Neural crest cell (in vitro differentiated cells): ENCODE measurements at regions not wholly inside any gene's neighbourhood (a gene's known extent, or its start where the extent isn't known, plus 50 kb on each side); places are given as distances from the start of the nearest gene placed in this dataset.
"Not testable (repeated sequence)": the region's sequence is repeated elsewhere in the genome, so short reads cannot be mapped to it uniquely, and the experiment has no call there.

Source experiments
- DNase-seq: peaks from one replicate; pipeline ENCODE4 v3.0.0; 2021; ENCODE audit warnings: low read depth, mixed read lengths, low spot score
- H3K27ac Mint-ChIP-seq: one replicate; pipeline ENCODE4 v1.8.0; 2021; ENCODE audit warnings: mild to moderate bottlenecking, mixed read lengths; ENCODE audit not compliant: unreplicated experiment
- H3K27me3 Mint-ChIP-seq: 2 replicates; pipeline ENCODE4 v1.8.0; 2021; ENCODE audit warnings: low read depth, mild to moderate bottlenecking, mixed read lengths
- H3K36me3 Mint-ChIP-seq: 2 replicates; pipeline ENCODE4 v1.8.0; 2021; ENCODE audit warnings: low read depth, mild to moderate bottlenecking, mixed read lengths
- H3K4me1 Mint-ChIP-seq: 2 replicates; pipeline ENCODE4 v1.8.0; 2021; ENCODE audit warnings: mixed read lengths
- H3K4me3 Mint-ChIP-seq: one replicate; pipeline ENCODE4 v1.8.0; 2021; ENCODE audit warnings: mild to moderate bottlenecking, mixed read lengths
- H3K9me3 Mint-ChIP-seq: 2 replicates; pipeline ENCODE4 v1.8.0; 2021; ENCODE audit warnings: mixed read lengths
- CTCF ChIP-seq: fragments of 200-600 bp; sonication (generic); conservative IDR thresholded peaks from 2 replicates; pipeline ENCODE4 v1.5.0; 2021; ENCODE audit warnings: antibody characterized with exemption, mild to moderate bottlenecking

DNA sequence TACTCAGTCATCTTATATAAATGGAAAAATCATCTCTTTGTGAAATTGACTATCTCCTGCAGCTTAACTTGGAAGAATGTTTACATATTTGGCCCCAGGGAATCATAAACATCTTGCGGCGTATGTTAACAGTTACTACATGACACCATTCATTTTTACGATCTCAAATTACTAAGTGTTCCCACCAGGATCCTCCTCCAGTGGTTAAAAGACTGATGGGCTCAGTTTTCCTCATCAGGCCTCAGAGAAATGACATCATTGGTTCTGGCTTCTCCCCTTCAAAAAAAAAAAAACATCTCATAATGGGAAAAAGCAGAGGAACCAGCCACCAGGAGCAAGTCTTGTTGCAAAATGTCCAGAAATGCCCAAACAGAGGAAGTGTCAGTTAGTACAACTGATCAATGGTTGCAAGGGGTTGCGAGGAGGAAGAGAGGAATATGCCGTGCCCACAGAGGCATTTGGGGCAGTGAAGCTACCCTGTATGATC is 70.5 kb upstream of the LIPC start:
- no peak for DNase-seq
- H3K27ac Mint-ChIP-seq: no peak overlapping the region
- no peaks in the 10 kb centered on the region for H3K27me3 Mint-ChIP-seq
- no peak for TF ChIP-seq CTCF
- H3K9me3 Mint-ChIP-seq: peaks cover 8% of the 10 kb centered on the region
- H3K36me3 Mint-ChIP-seq: peaks cover 4% of the 10 kb centered on the region
- H3K4me1 Mint-ChIP-seq: no peaks in the 10 kb centered on the region
- H3K4me3 Mint-ChIP-seq: no peak overlapping the region

GRCh38 chr15:58362262-58362922 is 69.4 kb upstream of the LIPC start:
- no peak for TF ChIP-seq CTCF
- Mint-ChIP-seq H3K4me3 (no peak overlapping the region), H3K27me3 (no peaks in the 10 kb centered on the region), H3K27ac (no peak overlapping the region), H3K4me1 (no peaks in the 10 kb centered on the region), H3K9me3 (peaks cover 8% of the 10 kb centered on the region), H3K36me3 (peaks cover 4% of the 10 kb centered on the region)
- DNase-seq: no peak

DNA sequence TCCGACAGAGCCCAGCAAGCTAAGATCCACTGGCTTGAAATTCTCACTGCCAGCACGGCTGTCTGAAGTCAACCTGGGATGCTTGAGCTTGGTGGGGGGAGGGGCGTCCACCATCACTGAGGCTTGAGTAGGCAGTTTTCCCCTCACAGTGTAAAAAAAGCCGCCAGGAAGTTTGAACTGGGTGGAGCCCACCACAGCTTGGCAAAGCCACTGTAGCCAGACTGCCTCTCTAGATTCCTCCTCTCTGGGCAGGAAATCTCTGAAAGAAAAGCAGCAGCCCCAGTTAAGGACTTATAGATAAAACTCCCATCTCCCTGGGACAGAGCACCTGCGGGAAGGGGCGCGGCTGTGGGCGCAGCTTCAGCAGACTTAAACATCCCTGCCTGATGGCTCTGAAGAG is 68.7 kb upstream of the LIPC start:
- DNase-seq, H3K9me3 Mint-ChIP-seq, H3K4me3 Mint-ChIP-seq, H3K27me3 Mint-ChIP-seq, H3K4me1 Mint-ChIP-seq, H3K36me3 Mint-ChIP-seq, H3K27ac Mint-ChIP-seq: not testable (repeated sequence)

DNA sequence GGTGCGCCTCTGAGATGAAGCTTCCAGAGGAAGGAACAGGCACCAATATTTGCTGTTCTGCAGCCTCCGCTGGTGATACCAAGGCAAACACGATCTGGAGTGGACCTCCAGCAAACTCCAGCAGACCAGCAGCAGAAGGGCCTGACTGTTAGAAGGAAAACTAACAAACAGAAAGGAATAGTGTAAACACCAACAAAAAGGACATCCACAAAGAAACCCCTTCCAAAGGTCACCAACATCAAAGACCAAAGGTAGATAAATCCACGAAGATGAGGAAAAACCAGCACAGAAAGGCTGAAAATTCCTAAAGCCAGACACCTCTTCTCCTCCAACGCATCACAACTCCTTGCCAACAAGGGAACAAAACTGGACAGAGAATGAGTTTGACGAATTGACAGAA is 68.1 kb upstream of the LIPC start:
- H3K9me3 Mint-ChIP-seq: peaks cover 11% of the 10 kb centered on the region
- not testable (repeated sequence) for H3K36me3 Mint-ChIP-seq, DNase-seq, H3K4me3 Mint-ChIP-seq, H3K27ac Mint-ChIP-seq, H3K27me3 Mint-ChIP-seq, H3K4me1 Mint-ChIP-seq

DNA sequence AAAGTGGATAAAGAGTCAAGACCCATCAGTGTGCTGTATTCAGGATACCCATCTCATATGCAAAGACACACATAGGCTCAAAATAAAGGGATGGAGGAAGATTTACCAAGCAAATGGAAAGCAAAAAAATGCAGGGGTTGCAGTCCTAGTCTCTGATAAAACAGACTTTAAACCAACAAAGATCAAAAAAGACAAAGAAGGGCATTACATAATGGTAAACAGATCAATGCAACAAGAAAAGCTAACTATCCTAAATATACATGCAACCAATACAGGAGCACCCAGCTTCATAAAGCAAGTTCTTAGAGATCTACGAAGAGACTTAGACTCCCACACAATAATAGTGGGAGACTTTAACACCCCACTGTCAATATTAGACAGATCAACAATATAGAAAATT is 66.7 kb upstream of the LIPC start:
- H3K27ac Mint-ChIP-seq, DNase-seq, H3K4me3 Mint-ChIP-seq, H3K36me3 Mint-ChIP-seq, H3K27me3 Mint-ChIP-seq, H3K4me1 Mint-ChIP-seq: not testable (repeated sequence)
- peaks cover 14% of the 10 kb centered on the region for H3K9me3 Mint-ChIP-seq

GRCh38 chr15:58369261-58369701 is 62.5 kb upstream of the LIPC start:
- DNase-seq: no peak
- no peak for TF ChIP-seq CTCF
- H3K9me3 Mint-ChIP-seq: peaks cover 16% of the 10 kb centered on the region
- H3K27me3 Mint-ChIP-seq: no peaks in the 10 kb centered on the region
- peaks cover 14% of the 10 kb centered on the region for H3K36me3 Mint-ChIP-seq
- H3K4me3 Mint-ChIP-seq: no peak overlapping the region
- no peak overlapping the region for H3K27ac Mint-ChIP-seq
- H3K4me1 Mint-ChIP-seq: no peaks in the 10 kb centered on the region

DNA sequence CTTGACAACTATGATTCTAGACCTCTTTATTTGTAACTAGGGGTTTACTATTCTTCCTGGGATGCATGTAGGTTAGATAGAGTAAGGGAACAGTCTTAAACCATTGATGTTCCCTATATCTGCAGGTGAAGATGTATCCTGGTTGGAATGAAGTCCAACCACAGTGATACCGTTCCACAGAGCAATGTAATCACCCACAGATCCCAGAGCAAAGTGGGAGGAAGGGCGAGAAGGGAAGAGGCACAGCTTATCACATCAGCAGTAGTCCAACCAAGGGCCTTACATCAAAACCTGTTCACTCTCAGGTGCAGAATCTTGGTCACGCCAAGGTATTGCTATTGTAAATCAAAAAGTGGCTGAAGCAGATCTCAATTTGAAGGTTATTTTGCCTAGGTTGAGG is 61.8 kb upstream of the LIPC start:
- Mint-ChIP-seq H3K27me3 (no peaks in the 10 kb centered on the region), H3K27ac (no peak overlapping the region), H3K36me3 (peaks cover 14% of the 10 kb centered on the region), H3K4me1 (no peaks in the 10 kb centered on the region), H3K9me3 (peaks cover 14% of the 10 kb centered on the region), H3K4me3 (no peak overlapping the region)
- no peak for DNase-seq
- no peak for TF ChIP-seq CTCF
